Cardiac fibroblast (primary cell): ENCODE measurements at regions not wholly inside any gene's neighbourhood (a gene's known extent, or its start where the extent isn't known, plus 50 kb on each side); places are given as distances from the start of the nearest gene placed in this dataset.

Experiments
- DNase-seq, 2 donors: peaks; one replicate each; pipeline versions ENCODE4 v3.0.0 to v3.0.0-alpha.2; 2010; ENCODE audit warnings: low read depth in 2 of 2
- H3K4me3 ChIP-seq, 2 donors: replicated peaks in 1 of 2; 1 replicate in 1 of 2; 2 replicates in 1 of 2; pipeline ENCODE4 v1.5.1; 2011; ENCODE audit warnings: low read depth in 2 of 2, low read length in 2 of 2, mild to moderate bottlenecking in 2 of 2, moderate library complexity in 1 of 2
- TF ChIP-seq, protein P1 (sequence below): IDR thresholded peaks from one replicate; pipeline ENCODE4 v1.5.1; 2011; ENCODE audit warnings: low read depth, mild to moderate bottlenecking, low read length, inconsistent platforms

DNA sequence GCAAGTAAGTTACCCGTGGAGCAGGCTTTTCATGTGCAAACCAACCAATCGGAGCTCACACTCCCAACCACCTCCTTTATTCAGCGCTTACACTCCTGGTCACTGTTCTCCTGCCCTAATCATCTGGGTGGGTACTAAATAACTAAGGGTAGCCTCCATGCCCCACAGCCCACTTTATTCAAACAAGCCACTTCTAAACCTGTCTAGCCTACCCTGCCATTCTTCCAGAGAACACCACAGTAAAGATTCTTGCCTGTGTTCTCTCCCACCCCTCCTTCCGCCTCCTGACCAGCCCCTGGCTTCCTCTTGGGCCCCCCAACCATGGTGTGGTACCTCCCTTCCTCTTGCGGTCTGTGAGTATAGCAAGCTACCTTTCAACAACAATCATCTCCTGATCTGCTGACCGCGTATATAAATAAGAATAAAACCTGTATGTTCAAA lies 581.9 kb downstream of the VRK1 start:
- TF ChIP-seq, protein P1, sequence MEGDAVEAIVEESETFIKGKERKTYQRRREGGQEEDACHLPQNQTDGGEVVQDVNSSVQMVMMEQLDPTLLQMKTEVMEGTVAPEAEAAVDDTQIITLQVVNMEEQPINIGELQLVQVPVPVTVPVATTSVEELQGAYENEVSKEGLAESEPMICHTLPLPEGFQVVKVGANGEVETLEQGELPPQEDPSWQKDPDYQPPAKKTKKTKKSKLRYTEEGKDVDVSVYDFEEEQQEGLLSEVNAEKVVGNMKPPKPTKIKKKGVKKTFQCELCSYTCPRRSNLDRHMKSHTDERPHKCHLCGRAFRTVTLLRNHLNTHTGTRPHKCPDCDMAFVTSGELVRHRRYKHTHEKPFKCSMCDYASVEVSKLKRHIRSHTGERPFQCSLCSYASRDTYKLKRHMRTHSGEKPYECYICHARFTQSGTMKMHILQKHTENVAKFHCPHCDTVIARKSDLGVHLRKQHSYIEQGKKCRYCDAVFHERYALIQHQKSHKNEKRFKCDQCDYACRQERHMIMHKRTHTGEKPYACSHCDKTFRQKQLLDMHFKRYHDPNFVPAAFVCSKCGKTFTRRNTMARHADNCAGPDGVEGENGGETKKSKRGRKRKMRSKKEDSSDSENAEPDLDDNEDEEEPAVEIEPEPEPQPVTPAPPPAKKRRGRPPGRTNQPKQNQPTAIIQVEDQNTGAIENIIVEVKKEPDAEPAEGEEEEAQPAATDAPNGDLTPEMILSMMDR: no peak
- no peak for DNase-seq
- H3K4me3 ChIP-seq: no peak overlapping the region

DNA sequence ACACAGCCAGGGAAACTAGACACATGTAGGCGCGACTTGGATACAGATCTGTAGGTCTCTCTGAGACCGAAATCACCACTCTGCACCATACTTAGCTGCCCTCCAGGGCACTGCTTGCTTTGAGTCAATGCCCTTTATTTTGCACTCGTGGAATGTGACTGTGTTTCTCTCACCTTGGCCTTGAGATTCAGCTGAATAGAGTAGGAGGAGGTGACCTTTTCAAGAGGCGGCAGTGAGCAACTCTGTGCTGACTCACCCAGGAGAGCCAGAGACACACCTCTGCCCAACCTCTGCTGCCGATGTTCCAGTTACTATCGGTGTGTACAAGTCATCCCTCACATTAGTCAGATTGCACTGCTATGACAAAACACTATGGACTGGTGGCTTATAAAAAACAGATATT lies 583.4 kb downstream of the VRK1 start:
- TF ChIP-seq, protein P1: no peak
- no peak overlapping the region for H3K4me3 ChIP-seq
- DNase-seq: no peak

DNA sequence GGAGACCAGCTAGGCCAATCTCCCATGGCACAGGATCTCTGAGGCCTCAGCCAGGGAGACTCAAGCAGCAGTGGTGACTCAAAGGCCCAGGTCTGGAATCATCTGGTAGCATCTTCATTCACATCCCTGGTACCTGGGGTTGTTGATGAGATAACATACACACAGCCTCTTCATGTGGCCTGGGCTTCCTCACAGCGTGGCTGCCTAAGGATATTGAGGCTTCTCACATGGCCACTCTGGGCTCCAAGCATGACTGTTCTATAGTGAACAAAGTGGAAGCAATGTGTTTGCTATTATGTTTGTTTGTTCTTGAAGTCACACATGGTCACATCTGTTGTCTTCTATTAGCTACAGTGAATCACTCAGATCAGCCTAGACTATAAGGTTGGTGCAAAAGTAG lies 584.1 kb downstream of the VRK1 start:
- no peak for DNase-seq
- H3K4me3 ChIP-seq: no peak overlapping the region
- TF ChIP-seq, protein P1: no peak

DNA sequence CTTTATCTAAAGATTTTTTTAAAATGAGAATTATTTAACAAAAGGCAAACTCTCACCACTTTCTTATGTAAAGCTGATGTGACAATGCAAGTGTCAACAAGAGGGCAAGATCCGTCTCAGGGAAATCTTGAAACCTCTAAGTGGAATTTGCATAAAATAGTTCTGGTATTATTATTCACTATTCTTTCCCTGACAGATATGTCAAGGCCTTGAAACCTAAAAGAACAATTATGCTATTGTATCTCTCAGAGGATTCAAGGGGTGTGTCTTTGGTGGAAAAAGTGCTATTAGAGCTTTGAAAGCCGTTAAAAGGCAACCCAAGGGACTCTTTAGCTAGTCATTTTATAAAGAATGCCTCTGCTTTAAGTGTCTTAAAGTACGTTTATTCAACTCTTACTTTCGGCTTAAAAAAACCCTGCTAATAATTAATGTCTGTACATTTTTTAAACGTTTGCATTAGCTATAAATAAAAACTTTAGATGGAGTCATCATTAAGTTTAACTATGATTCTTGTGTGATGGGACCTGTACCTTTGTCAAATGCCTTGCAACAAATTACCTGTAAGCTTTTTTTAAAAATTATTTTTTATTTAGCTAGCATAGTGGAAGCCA lies 585.5 kb downstream of the VRK1 start:
- DNase-seq: no peak
- no peak overlapping the region for H3K4me3 ChIP-seq
- TF ChIP-seq, protein P1: no peak

DNA sequence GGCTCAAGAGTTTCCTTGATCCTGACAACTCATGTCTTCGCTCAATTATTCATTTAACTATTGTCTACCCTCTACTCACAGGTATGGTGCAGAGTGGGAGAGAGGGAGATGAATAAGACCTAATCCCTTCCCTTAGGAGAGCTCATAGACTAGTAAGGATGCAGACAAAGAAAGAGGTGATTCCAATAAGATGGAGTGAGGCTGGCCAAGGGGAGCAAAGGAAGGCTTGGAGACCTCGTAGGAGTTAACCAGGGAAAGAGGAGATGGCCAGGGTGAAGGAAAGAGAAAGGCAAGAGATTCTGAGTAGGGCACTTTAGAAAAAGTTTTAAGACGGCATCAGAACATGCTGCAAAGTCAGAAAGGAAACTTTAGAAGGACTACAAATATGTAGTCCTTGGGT lies 588.5 kb downstream of the VRK1 start:
- TF ChIP-seq, protein P1: no peak
- no peak overlapping the region for H3K4me3 ChIP-seq
- no peak for DNase-seq

DNA sequence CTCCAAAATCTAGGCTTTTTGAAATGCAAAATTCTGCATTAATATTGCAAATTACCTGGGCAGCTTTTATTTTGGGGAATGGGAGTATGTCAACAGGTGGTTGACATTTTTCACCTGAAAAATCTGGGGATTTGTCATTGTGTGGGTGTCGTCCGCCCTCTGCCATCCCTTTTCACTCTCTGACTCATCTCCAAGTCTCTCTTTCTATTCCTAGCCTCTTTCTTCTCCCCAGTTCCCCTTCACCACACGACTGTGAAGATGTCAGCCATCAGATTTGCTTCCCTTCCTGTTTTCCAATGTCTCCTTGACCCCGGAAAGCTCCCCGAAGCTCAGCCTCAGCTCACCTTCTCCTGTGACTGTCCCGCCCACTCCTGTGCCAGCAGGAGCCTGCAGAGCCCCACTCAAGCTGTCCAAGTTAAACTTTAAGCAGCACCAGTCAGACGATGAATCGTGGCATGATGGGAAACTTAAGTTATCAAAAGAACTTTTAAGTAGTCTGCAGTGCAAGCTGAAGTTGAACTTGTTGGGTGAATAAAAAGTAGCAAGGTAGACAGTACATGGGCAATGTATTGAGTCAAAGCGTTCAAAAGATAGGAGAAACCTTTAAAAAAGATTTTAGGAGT lies 590.2 kb downstream of the VRK1 start:
- TF ChIP-seq, protein P1: no peak
- DNase-seq: no peak
- H3K4me3 ChIP-seq: no peak overlapping the region
